ENCODE measurements at regions not wholly inside any gene's neighbourhood (a gene's known extent, or its start where the extent isn't known, plus 50 kb on each side); places are given as distances from the start of the nearest gene placed in this dataset.

- TF ChIP-seq CTCF (IDR thresholded peaks at IDR 0.05) (no peak), POLR2AphosphoS5 (IDR thresholded peaks at IDR 0.05) (no peak)
- DNase-seq, result no peak
- Histone ChIP-seq H3K9me3 (no peaks in the 10 kb centered on the region), H3K27ac (no peak overlapping the region), H3K4me3 (no peak overlapping the region), H3K36me3 (no peaks in the 10 kb centered on the region), H3K27me3 (no peaks in the 10 kb centered on the region), H3K4me1 (no peaks in the 10 kb centered on the region)
- intact Hi-C loops (cut with DNase I; ENCODE audit: low total_unique reads), result no loop called here
- 81 to 86% (median 82%) methylated on average over 3 of the region's 3 CpGs for WGBS, 5 donors
Measured at GRCh38 chr4:136343340-136343739, 1189.0 kb downstream of the PCDH18 start.

- WGBS, 5 donors, result 71 to 84% (median 77%) methylated on average over 3 of the region's 3 CpGs
- H3K27me3 ChIP-seq, result no peaks in the 10 kb centered on the region
- H3K36me3 ChIP-seq, result no peaks in the 10 kb centered on the region
- H3K4me1 ChIP-seq, result no peaks in the 10 kb centered on the region
- no peak for TF ChIP-seq POLR2AphosphoS5 (IDR thresholded peaks at IDR 0.05)
- TF ChIP-seq CTCF (IDR thresholded peaks at IDR 0.05), result no peak
- TF ChIP-seq EP300 (IDR thresholded peaks at IDR 0.05), result no peak
- TF ChIP-seq POLR2A (IDR thresholded peaks at IDR 0.05), result no peak
- peaks cover 0 to 3% (median 0%) of the 10 kb centered on the region in 4 donors for H3K9me3 ChIP-seq
- no peak overlapping the region for H3K4me3 ChIP-seq
- intact Hi-C loops (cut with DNase I; ENCODE audit: low total_unique reads), result no loop called here
- H3K27ac ChIP-seq, result no peak overlapping the region
- no peak for DNase-seq
Measured at GRCh38 chr4:136342666-136343065, 1189.6 kb downstream of the PCDH18 start.

GRCh38 chr4:136337216-136337615 lies 1195.1 kb downstream of the PCDH18 start:
- 77 to 92% (median 87%) methylated on average over 4 of the region's 4 CpGs for WGBS, 5 donors
- TF ChIP-seq CTCF (IDR thresholded peaks at IDR 0.05), result no peak
- TF ChIP-seq EP300 (IDR thresholded peaks at IDR 0.05), result no peak
- TF ChIP-seq POLR2A (IDR thresholded peaks at IDR 0.05), result no peak
- TF ChIP-seq POLR2AphosphoS5 (IDR thresholded peaks at IDR 0.05), result no peak
- intact Hi-C loops (cut with DNase I; ENCODE audit: low total_unique reads), result no loop called here
- no peak overlapping the region for H3K27ac ChIP-seq
- no peaks in the 10 kb centered on the region for H3K4me1 ChIP-seq
- no peaks in the 10 kb centered on the region for H3K36me3 ChIP-seq
- H3K4me3 ChIP-seq, result no peak overlapping the region
- H3K27me3 ChIP-seq, result no peaks in the 10 kb centered on the region
- peaks cover 0 to 7% (median 0%) of the 10 kb centered on the region in 4 donors for H3K9me3 ChIP-seq
- DNase-seq, result no peak

GRCh38 chr4:136336479-136336878 lies 1195.8 kb downstream of the PCDH18 start:
- H3K4me1 ChIP-seq, result no peaks in the 10 kb centered on the region

More at GRCh38 chr4:136336479-136336878, 1195.8 kb downstream of the PCDH18 start:
- TF ChIP-seq POLR2AphosphoS5 (IDR thresholded peaks at IDR 0.05), result no peak
- TF ChIP-seq CTCF (IDR thresholded peaks at IDR 0.05), result no peak
- no peak for TF ChIP-seq POLR2A (IDR thresholded peaks at IDR 0.05)
- TF ChIP-seq EP300 (IDR thresholded peaks at IDR 0.05), result no peak
- no peak for DNase-seq
- no peak overlapping the region for H3K27ac ChIP-seq
- no peaks in the 10 kb centered on the region for H3K27me3 ChIP-seq
- 83 to 97% (median 93%) methylated on average over 4 of the region's 4 CpGs for WGBS, 5 donors
- no peak overlapping the region for H3K4me3 ChIP-seq
- intact Hi-C loops (cut with DNase I; ENCODE audit: low total_unique reads), result no loop called here
- H3K36me3 ChIP-seq, result no peaks in the 10 kb centered on the region
- peaks cover 0 to 7% (median 0%) of the 10 kb centered on the region in 4 donors for H3K9me3 ChIP-seq

Data from stomach (tissue), 8 donors.